HUDEP-2 (cell line): ENCODE measurements at regions not wholly inside any gene's neighbourhood (a gene's known extent, or its start where the extent isn't known, plus 50 kb on each side); places are given as distances from the start of the nearest gene placed in this dataset.
"Not testable (repeated sequence)": the region's sequence is repeated elsewhere in the genome, so short reads cannot be mapped to it uniquely, and the experiment has no call there.

Source experiments
- DNase-seq, 76 experiments: peaks; one replicate each; lab custom pipeline; 2025; ENCODE audit not compliant: unreplicated experiment in 76 of 76; lab: John Stamatoyannopoulos, UW

GRCh38 chr4:27813226-27813625, 952.6 kb downstream of the STIM2 start:
- not testable (repeated sequence) for DNase-seq

- DNase-seq = not testable (repeated sequence)
Observed at GRCh38 chr4:27813699-27814425, 953.2 kb downstream of the STIM2 start.

- no peak for DNase-seq
Observed at GRCh38 chr4:27819246-27819645, 958.6 kb downstream of the STIM2 start.

DNA sequence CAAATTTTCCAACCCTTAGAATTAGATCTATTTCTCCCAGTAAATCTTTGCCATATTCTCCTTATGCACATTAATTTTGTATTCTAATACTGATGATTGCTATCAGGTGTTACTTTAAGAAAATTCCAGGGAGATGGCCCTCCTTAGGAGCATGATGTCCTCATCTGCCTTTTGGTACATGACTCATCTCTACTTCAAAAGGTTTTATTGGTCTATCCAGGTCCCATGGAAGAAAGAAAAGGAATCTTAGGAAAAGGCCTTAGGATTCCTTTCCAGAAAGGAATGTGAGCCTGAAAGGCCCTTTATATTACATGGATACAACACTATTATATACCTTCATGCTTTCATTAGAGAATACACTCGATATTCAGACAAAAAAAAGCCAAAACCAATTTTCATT, 968.2 kb downstream of the STIM2 start:
- DNase-seq = no peak

- no peak for DNase-seq
Observed at GRCh38 chr4:27830251-27830650, 969.6 kb downstream of the STIM2 start.

DNA sequence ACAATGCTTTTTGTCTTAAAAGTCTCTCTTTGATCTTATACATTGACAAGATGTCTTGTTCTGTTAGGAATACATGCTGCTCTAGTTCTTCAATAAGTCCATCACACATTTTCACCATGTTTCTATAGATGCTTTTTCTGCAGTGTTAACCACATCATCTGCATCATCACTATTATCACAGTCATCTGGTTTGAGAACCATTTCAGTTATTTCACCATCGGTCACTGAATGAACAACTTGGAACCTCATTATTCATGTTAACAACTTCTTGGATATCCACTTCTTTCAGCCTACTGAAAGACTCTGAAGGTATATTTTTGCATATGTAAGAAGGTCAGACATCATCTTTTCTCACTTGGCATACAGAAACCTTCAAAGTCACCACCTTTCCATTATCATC, 975.2 kb downstream of the STIM2 start:
- DNase-seq = no peak

- DNase-seq = no peak
Observed at GRCh38 chr4:27836523-27836922, 975.9 kb downstream of the STIM2 start.

- no peak for DNase-seq
Observed at GRCh38 chr4:27843776-27844175, 983.1 kb downstream of the STIM2 start.

GRCh38 chr4:27844376-27844775, 983.7 kb downstream of the STIM2 start:
- DNase-seq = no peak

DNA sequence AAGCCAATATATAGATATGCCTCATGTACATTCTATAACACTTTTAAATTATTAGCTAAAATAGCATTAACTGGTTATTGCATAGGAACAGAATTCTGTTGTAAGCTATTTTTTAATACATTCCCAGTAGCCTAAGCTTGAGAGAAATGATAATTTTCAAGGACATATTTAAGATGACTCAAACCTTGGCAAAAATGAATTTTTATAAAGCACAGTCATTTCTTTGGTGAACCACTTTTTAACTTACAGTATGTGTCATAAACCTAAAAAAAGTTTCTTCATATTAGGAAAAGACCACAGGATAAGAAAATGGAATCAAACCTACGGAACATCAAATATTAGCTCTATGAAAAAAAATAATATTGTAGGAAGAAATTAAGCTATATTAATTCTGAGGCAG, 986.3 kb downstream of the STIM2 start:
- DNase-seq = no peak

GRCh38 chr4:27861381-27861787, 1000.7 kb downstream of the STIM2 start:
- DNase-seq = no peak

GRCh38 chr4:27861802-27862201, 1001.2 kb downstream of the STIM2 start:
- DNase-seq = no peak

DNA sequence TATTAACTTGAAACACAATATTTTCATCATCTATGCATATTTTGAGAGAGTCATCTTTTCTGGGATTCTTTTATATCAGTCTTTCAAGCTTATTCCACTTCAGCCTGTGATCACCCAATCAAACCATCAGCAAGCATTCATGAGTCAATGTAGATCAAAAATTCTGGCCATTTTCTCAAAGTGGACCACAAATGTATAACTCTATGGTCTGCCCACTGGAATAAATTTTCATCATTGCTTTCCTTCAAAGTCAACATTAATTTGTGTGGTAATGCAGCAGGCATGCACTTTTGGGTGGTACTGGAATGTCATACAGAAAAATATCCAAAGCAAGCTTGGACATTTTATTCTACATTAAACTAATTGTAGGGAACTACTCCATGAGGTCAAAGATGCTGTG, 1013.0 kb downstream of the STIM2 start:
- no peak for DNase-seq

DNA sequence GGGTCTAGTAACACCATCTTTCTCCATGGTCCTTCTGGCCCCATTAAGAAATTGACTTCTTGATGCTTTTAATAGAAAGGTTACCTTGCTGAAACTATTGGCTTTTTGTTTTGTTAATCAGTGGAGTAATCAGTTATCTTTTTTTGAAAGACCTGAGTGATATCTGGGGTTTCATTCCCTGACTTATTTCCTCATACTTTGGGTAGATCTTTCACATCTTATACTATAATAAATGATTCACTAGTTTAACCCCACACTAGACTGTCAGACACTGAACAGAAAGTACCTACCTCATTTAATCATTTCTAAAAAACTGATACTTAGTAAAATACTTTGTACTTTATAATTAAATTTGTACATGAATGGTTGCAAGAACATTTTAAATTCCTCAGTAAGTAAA, 1021.1 kb downstream of the STIM2 start:
- no peak for DNase-seq

DNA sequence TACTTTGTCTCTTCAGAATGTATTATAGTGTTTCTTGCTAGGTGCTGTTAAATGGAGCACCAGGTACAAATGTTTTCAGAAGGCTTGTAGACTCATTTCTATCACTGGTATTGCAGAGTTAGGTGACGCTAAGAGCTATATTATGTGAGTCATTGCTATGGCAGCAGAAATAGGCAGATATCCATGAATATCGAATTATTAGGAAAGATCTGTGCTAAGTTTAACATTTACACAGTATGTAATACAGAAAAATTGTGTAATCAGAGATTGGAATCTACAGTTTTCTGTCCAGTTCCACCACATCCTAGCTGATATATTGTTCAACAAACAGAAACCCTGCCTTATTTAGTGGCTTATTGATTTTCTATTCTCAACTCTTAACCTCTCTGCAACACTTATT, 1025.5 kb downstream of the STIM2 start:
- no peak for DNase-seq

- DNase-seq = no peak
Observed at GRCh38 chr4:27887646-27888045, 1027.0 kb downstream of the STIM2 start.

GRCh38 chr4:27888505-27888904, 1027.9 kb downstream of the STIM2 start:
- no peak for DNase-seq

DNA sequence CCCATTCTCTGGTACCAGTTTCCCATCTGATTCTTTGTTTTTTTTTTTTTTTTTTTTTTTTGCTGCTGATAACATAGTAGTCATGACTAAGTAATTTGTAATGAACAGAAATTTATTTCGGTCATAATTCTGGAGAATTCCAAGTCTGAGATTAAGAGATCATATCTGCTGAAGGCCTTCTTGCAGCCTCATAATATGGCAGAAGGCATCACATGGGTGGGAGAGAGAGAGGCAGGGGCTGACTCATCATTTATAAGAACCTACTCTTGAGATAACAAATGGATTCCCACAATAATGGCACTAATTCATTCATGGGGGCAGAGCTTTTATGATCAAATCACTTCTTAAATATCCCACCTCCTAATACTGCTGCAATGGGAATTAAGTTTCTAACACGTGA, 1034.3 kb downstream of the STIM2 start:
- DNase-seq = no peak

DNA sequence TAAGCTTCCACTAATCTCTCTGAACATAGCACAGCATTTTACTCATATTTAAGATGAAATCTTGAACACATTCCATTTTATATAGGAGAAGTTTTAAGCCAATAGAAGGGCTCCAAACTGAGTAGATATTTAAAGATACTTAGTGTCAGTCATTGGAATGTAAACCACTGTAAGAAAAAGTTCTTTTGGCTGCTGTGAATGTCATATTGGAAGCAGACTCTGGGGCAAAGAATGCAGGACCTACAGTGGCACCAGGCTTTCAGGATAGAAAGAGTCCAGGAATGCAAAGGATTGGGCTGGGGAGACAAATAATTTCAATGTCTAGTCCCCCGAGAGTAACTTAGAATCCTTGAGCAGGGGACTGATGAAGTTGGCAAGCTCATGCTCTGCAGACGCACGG, 1047.7 kb downstream of the STIM2 start:
- no peak for DNase-seq

GRCh38 chr4:27910227-27910626, 1049.6 kb downstream of the STIM2 start:
- no peak for DNase-seq

DNA sequence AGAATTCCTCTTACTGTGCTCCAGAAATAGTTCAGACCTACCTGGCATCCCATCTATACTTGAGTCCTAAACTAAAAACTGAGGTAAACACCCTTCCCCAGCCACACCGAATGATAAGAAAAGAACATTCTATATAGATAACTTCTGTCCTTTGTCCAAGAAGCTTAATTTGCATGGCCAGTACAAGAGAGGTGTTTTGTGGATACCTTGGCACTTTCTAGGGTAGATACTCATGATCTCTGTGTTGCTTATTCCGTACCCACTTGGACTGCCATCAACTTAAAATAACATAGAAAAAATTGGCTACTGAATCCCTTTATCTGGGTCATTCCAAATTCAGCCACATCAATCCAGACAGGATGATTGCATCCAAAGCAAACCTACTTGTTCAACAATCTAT, 1050.4 kb downstream of the STIM2 start:
- no peak for DNase-seq

GRCh38 chr4:27913738-27914137, 1053.1 kb downstream of the STIM2 start:
- no peak for DNase-seq

DNA sequence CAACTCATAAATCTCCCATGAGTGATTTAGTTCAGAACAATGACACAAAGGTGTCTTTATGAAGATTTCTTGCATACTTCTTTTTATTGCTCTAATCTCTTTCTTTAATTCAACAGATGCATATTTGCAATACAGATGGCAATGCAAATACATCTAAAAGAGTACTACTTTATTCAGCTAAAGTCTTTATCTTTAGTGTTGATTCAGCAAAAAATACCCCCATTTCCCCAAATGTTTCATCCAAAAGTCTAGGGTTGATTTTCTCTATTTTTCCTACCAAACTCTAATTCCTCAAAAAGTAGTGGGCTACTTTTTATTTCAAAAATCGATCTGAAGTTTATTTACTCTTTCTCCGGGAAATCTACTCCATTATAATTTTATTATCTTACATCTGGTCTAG, 1055.2 kb downstream of the STIM2 start:
- no peak for DNase-seq
